IMR-90 (cell line): ENCODE measurements at regions not wholly inside any gene's neighbourhood (a gene's known extent, or its start where the extent isn't known, plus 50 kb on each side); places are given as distances from the start of the nearest gene placed in this dataset.

ENCODE experiments used
- BHLHE40 ChIP-seq: fragments of 150-350 bp; IDR thresholded peaks from 2 replicates; pipeline ENCODE4 v1.6.1; 2016; ENCODE audit warnings: mild to moderate bottlenecking, low read depth, low read length
- CTCF ChIP-seq: conservative IDR thresholded peaks from 2 replicates; pipeline ENCODE4 v1.5.1; 2012; ENCODE audit warnings: mild to moderate bottlenecking, low read depth, low read length, improper control_type of control experiment
- MXI1 ChIP-seq: IDR thresholded peaks from 2 replicates; pipeline ENCODE4 v1.6.1; 2012; ENCODE audit warnings: low read depth, mild to moderate bottlenecking, low read length, moderate library complexity, borderline replicate concordance
- NFE2L2 ChIP-seq: fragments of 150-350 bp; IDR thresholded peaks from 2 replicates; pipeline ENCODE4 v1.6.1; 2016; ENCODE audit warnings: low read depth, mild to moderate bottlenecking, low read length
- POLR2A ChIP-seq: IDR thresholded peaks from 2 replicates; pipeline ENCODE4 v1.6.1; 2012; ENCODE audit warnings: mild to moderate bottlenecking, low read depth, low read length
- RAD21 ChIP-seq: IDR thresholded peaks from 2 replicates; pipeline ENCODE4 v1.6.1; 2012; ENCODE audit warnings: low read length, improper control_type of control experiment
- RCOR1 ChIP-seq: IDR thresholded peaks from 2 replicates; pipeline ENCODE4 v1.6.1; 2012; ENCODE audit warnings: mild to moderate bottlenecking, low read length, improper control_type of control experiment; ENCODE audit not compliant: insufficient replicate concordance
- RFX5 ChIP-seq: IDR thresholded peaks from 2 replicates; pipeline ENCODE4 v1.8.0; 2012; ENCODE audit warnings: low read depth, mild to moderate bottlenecking, low read length, moderate library complexity
- USF2 ChIP-seq: fragments of 150-350 bp; IDR thresholded peaks from 2 replicates; pipeline ENCODE4 v1.6.1; 2017; ENCODE audit warnings: mild to moderate bottlenecking, antibody characterized with exemption, low read length, low read depth

- TF ChIP-seq CTCF (no peak), RFX5 (no peak), POLR2A (no peak), USF2 (no peak), RAD21 (no peak), NFE2L2 (no peak), MXI1 (no peak), RCOR1 (no peak), BHLHE40 (no peak)
Observed at GRCh38 chr19:28932446-28932845, 280.5 kb downstream of the UQCRFS1 start.
